ENCODE measurements at regions not wholly inside any gene's neighbourhood (a gene's known extent, or its start where the extent isn't known, plus 50 kb on each side); places are given as distances from the start of the nearest gene placed in this dataset.

- Histone ChIP-seq H3K4me1 (ENCODE audit: control insufficient read depth, insufficient read depth, low read length) (no peaks in the 10 kb centered on the region), H3K9ac (ENCODE audit: low read depth, low read length) (no peak overlapping the region), H3K36me3 (ENCODE audit: control insufficient read depth, insufficient read depth, low read length) (no peaks in the 10 kb centered on the region), H3K27me3 (ENCODE audit: control insufficient read depth, insufficient read depth, low read length) (no peaks in the 10 kb centered on the region), H3K4me3 (ENCODE audit: low read depth, low read length) (no peak overlapping the region), H3K9me3 (ENCODE audit: control insufficient read depth, insufficient read depth, low read length) (no peaks in the 10 kb centered on the region), H3K27ac (ENCODE audit: low read depth, low read length) (no peak overlapping the region)
Observed at GRCh38 chr10:118839348-118839747, 84.6 kb upstream of the CACUL1 start.

- H3K9ac ChIP-seq (ENCODE audit: low read depth, low read length), result no peak overlapping the region
- no peak overlapping the region for H3K27ac ChIP-seq (ENCODE audit: low read depth, low read length)
- H3K27me3 ChIP-seq (ENCODE audit: control insufficient read depth, insufficient read depth, low read length), result no peaks in the 10 kb centered on the region
- H3K4me1 ChIP-seq (ENCODE audit: control insufficient read depth, insufficient read depth, low read length), result no peaks in the 10 kb centered on the region; the same call in 1 of the 2 replicates
- no peaks in the 10 kb centered on the region for H3K36me3 ChIP-seq (ENCODE audit: control insufficient read depth, insufficient read depth, low read length)
- no peaks in the 10 kb centered on the region for H3K9me3 ChIP-seq (ENCODE audit: control insufficient read depth, insufficient read depth, low read length)
- no peak overlapping the region for H3K4me3 ChIP-seq (ENCODE audit: low read depth, low read length)
Observed at GRCh38 chr10:118840071-118840775, 85.5 kb upstream of the CACUL1 start.

DNA sequence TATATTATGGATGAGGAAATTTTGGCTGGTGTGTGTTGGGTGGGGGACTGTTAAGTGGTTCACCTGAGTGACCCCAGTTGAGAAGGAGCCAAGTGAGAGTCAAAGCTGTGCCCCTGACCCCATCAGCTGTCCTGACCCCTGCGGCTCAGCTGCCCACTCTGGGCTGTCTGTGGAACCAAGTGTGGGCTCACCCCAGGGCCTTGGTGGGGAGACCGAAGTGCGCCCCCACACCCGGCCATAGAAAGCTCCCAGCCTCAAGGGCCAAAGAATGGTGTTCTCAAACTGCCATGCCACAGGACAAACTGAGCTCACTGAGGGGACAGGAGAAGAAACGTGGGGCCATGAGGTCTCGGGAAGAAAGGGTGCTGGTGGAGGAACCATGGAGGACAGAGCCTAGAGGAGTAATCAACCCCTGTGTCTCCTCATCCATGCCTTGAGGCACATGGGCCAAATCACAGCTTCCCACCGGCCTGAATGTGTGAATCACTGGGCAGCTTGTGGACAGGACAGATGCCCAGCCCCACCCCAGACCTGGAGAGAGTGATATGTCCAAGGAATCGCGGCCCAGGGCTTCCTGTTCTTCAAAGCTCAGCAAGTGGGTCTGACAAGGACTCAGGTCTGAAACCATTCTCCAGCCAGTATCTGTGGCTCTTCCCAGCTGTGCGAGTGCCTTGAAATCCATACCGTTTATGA, 86.2 kb upstream of the CACUL1 start:
- Histone ChIP-seq H3K36me3 (ENCODE audit: control insufficient read depth, insufficient read depth, low read length) (no peaks in the 10 kb centered on the region), H3K9me3 (ENCODE audit: control insufficient read depth, insufficient read depth, low read length) (no peaks in the 10 kb centered on the region), H3K27ac (ENCODE audit: low read depth, low read length) (no peak overlapping the region), H3K9ac (ENCODE audit: low read depth, low read length) (no peak overlapping the region), H3K4me3 (ENCODE audit: low read depth, low read length) (no peak overlapping the region), H3K4me1 (ENCODE audit: control insufficient read depth, insufficient read depth, low read length) (no peaks in the 10 kb centered on the region; the same call in 1 of the 2 replicates), H3K27me3 (ENCODE audit: control insufficient read depth, insufficient read depth, low read length) (no peaks in the 10 kb centered on the region)

GRCh38 chr10:118841881-118842605, 87.3 kb upstream of the CACUL1 start:
- no peak overlapping the region for H3K9ac ChIP-seq (ENCODE audit: low read depth, low read length)
- no peak overlapping the region for H3K27ac ChIP-seq (ENCODE audit: low read depth, low read length)
- H3K36me3 ChIP-seq (ENCODE audit: control insufficient read depth, insufficient read depth, low read length), result no peaks in the 10 kb centered on the region
- no peaks in the 10 kb centered on the region for H3K9me3 ChIP-seq (ENCODE audit: control insufficient read depth, insufficient read depth, low read length)
- no peaks in the 10 kb centered on the region for H3K27me3 ChIP-seq (ENCODE audit: control insufficient read depth, insufficient read depth, low read length)
- H3K4me3 ChIP-seq (ENCODE audit: low read depth, low read length), result no peak overlapping the region
- H3K4me1 ChIP-seq (ENCODE audit: control insufficient read depth, insufficient read depth, low read length), result no peaks in the 10 kb centered on the region; the same call in 1 of the 2 replicates

DNA sequence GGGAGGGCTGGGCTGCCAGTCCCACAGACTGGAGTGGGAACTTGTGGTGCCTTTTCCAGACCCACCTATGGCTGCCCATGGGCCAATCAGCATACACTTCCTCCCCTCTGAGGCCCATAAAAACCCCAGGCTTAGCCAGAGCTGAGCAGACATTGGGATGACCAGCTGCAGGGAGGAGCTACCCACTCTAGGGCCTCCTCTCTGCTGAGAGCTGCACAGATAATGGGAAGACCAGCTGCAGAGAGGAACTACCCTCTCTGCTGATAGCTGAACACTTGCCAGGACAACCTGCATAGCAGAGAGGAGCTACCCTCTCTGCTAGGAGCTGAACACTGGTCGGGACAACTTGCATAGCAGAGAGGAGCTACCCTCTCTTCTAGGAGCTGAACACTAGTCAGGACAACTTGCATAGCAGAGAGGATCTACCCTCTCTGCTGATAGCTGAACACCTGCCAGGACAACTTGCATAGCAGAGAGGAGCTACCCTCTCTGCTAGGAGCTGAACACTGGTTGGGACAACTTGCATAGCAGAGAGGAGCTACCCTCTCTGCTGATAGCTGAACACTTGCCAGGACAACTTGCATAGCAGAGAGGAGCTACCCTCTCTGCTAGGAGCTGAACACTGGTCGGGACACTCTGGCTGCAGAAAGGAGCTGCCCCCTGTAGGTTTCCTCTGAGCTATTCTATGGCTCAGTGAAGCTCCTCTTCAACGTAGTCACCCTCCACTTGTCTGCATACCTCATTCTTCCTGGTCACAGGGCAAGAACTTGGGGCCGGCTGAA, 88.3 kb upstream of the CACUL1 start:
- Histone ChIP-seq H3K27me3 (ENCODE audit: control insufficient read depth, insufficient read depth, low read length) (no peaks in the 10 kb centered on the region), H3K9me3 (ENCODE audit: control insufficient read depth, insufficient read depth, low read length) (no peaks in the 10 kb centered on the region), H3K36me3 (ENCODE audit: control insufficient read depth, insufficient read depth, low read length) (no peaks in the 10 kb centered on the region), H3K9ac (ENCODE audit: low read depth, low read length) (no peak overlapping the region), H3K27ac (ENCODE audit: low read depth, low read length) (no peak overlapping the region), H3K4me1 (ENCODE audit: control insufficient read depth, insufficient read depth, low read length) (no peaks in the 10 kb centered on the region; the same call in 1 of the 2 replicates), H3K4me3 (ENCODE audit: low read depth, low read length) (no peak overlapping the region)

DNA sequence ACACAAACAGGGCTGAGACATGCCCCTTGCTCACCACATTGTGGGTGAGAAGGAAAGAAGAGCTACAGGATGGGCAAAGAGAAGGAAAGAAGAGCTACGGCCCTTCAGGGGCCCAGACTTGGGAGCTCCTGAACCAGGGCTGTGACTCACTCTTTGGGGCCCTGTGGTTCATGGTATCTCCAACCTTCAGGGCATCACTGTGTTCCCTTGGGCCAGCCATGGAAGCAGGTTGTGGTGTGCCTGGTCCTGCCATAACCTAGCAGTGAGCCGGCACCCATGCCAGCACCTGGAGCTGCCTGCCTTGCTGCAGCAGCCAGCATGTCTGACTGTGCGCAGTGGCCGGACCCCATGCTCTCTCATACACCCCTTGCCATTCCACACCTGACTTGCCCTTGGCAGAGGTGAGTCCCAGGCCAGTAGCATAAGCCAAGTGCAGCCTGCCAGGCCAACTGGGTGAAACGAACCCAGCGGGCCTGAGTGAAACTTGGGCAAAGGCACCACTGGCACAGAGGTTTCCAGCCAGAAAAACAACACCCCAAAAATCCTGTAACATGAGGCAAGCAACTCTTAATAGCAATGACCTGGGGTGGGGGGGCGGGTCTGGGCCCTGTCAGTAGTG, 89.0 kb upstream of the CACUL1 start:
- Histone ChIP-seq H3K36me3 (ENCODE audit: control insufficient read depth, insufficient read depth, low read length) (no peaks in the 10 kb centered on the region), H3K27me3 (ENCODE audit: control insufficient read depth, insufficient read depth, low read length) (no peaks in the 10 kb centered on the region), H3K9ac (ENCODE audit: low read depth, low read length) (no peak overlapping the region), H3K27ac (ENCODE audit: low read depth, low read length) (no peak overlapping the region), H3K9me3 (ENCODE audit: control insufficient read depth, insufficient read depth, low read length) (no peaks in the 10 kb centered on the region), H3K4me1 (ENCODE audit: control insufficient read depth, insufficient read depth, low read length) (no peaks in the 10 kb centered on the region; the same call in 1 of the 2 replicates), H3K4me3 (ENCODE audit: low read depth, low read length) (no peak overlapping the region)

DNA sequence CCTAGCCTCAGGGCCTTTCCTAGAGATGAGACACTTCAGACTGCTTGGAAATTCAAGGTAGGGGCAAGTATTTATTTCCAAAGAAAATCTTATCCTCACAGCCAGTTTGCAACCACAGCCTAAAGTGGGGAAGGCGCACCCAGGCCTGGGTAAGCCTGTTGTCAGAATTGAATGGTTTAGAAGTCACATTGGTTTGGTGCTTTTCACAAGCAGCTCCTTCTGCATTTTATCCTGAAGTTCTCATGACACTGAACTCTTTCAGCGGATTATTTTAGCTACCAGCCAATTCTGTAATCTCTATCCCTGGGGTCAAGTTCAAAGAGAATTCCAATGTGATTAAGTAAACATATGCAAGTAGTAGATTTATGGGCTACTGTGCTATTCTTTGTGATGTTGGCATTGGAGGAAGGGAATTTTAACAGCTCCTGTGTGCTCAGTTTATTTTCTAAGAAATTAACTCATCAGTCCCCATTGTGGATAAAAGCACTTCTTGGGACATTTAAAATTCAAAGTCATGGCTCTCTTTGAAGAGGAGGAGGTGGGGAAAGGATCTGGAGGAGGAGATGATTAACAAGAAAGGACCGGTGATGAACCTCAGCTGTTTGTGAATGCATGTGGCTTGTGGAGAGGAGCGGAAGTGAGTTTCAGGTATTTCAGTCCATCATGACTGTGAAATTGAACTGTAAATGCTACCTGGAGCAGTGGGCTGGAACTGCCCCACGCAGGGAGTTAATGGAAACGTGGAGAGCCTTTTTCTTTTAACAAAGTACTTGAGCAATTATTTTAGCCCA, 90.2 kb upstream of the CACUL1 start:
- H3K27me3 ChIP-seq (ENCODE audit: control insufficient read depth, insufficient read depth, low read length), result no peaks in the 10 kb centered on the region

GRCh38 chr10:118845776-118846175, 91.0 kb upstream of the CACUL1 start:
- H3K36me3 ChIP-seq (ENCODE audit: control insufficient read depth, insufficient read depth, low read length), result no peaks in the 10 kb centered on the region
- no peak overlapping the region for H3K27ac ChIP-seq (ENCODE audit: low read depth, low read length)
- no peak overlapping the region for H3K4me3 ChIP-seq (ENCODE audit: low read depth, low read length)
- no peak overlapping the region for H3K9ac ChIP-seq (ENCODE audit: low read depth, low read length)
- H3K27me3 ChIP-seq (ENCODE audit: control insufficient read depth, insufficient read depth, low read length), result no peaks in the 10 kb centered on the region
- no peaks in the 10 kb centered on the region; the same call in 1 of the 2 replicates for H3K4me1 ChIP-seq (ENCODE audit: control insufficient read depth, insufficient read depth, low read length)
- no peaks in the 10 kb centered on the region for H3K9me3 ChIP-seq (ENCODE audit: control insufficient read depth, insufficient read depth, low read length)

More for the DNA sequence above, 90.2 kb upstream of the CACUL1 start:
- Histone ChIP-seq H3K9ac (ENCODE audit: low read depth, low read length) (no peak overlapping the region), H3K36me3 (ENCODE audit: control insufficient read depth, insufficient read depth, low read length) (no peaks in the 10 kb centered on the region), H3K4me3 (ENCODE audit: low read depth, low read length) (no peak overlapping the region), H3K9me3 (ENCODE audit: control insufficient read depth, insufficient read depth, low read length) (no peaks in the 10 kb centered on the region), H3K4me1 (ENCODE audit: control insufficient read depth, insufficient read depth, low read length) (no peaks in the 10 kb centered on the region; the same call in 1 of the 2 replicates), H3K27ac (ENCODE audit: low read depth, low read length) (peak overlapping the region; percentile 66)

DNA sequence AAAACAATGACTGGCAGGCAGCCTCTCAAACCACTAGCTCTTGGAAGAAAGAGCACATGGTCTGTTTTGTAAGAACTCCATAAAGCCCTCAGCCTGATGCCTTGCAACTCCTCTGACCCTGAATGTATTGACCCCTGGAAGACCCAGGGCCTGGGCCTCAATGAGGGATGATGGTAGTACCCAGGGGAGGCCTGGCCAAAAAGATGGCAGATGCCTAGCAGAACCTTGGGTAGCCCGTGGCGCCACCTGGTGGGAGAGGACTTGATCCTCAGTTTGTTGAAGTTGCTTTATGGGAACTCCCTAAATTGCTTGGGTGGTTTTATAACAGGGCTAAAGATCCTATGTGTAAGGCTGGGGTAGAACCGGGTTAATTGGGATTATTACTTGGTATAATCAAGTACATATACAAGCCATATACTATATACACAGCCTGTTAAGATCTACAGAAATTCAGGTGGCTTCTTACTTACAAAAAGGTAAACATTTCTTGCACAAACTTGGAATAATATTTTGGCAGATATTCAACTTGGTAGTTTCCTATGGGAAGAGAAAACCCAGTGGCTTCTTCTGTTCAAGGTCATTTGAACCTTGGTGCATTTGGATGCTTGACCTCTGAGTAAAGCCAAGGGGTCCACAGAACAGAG, 95.8 kb upstream of the CACUL1 start:
- H3K36me3 ChIP-seq (ENCODE audit: control insufficient read depth, insufficient read depth, low read length), result no peaks in the 10 kb centered on the region
- no peaks in the 10 kb centered on the region for H3K27me3 ChIP-seq (ENCODE audit: control insufficient read depth, insufficient read depth, low read length)
- H3K9ac ChIP-seq (ENCODE audit: low read depth, low read length), result no peak overlapping the region
- no peaks in the 10 kb centered on the region for H3K9me3 ChIP-seq (ENCODE audit: control insufficient read depth, insufficient read depth, low read length)
- no peak overlapping the region for H3K4me3 ChIP-seq (ENCODE audit: low read depth, low read length)
- H3K4me1 ChIP-seq (ENCODE audit: control insufficient read depth, insufficient read depth, low read length), result no peaks in the 10 kb centered on the region
- H3K27ac ChIP-seq (ENCODE audit: low read depth, low read length), result no peak overlapping the region

Measured in HUES48 (cell line).